HepG2 (cell line): ENCODE measurements at regions not wholly inside any gene's neighbourhood (a gene's known extent, or its start where the extent isn't known, plus 50 kb on each side); places are given as distances from the start of the nearest gene placed in this dataset.

Experiments
- ISL2 ChIP-seq: sonication (generic); formaldehyde crosslinking; IDR thresholded peaks from 2 replicates; pipeline ENCODE4 v1.5.0; 2020; ENCODE audit warnings: missing genetic modification reagents
- KLF11 ChIP-seq: IDR thresholded peaks from 2 replicates; pipeline ENCODE4 v1.6.1; 2016; ENCODE audit warnings: missing compliant biosample characterization
- MEIS2 ChIP-seq: sonication (generic); formaldehyde crosslinking; IDR thresholded peaks from 2 replicates; pipeline ENCODE4 v1.9.0; 2021; ENCODE audit warnings: mild to moderate bottlenecking, missing genetic modification reagents
- NCOA5 ChIP-seq: sonication (generic); formaldehyde crosslinking; IDR thresholded peaks from 2 replicates; pipeline ENCODE4 v1.4.0; 2020; ENCODE audit warnings: missing genetic modification reagents
- NFE2 ChIP-seq: sonication (generic); formaldehyde crosslinking; IDR thresholded peaks from 2 replicates; pipeline ENCODE4 v1.4.0; 2020; ENCODE audit warnings: missing genetic modification reagents
- RELA ChIP-seq: sonication (generic); formaldehyde crosslinking; IDR thresholded peaks from 2 replicates; pipeline ENCODE4 v1.4.0; 2020; ENCODE audit warnings: missing genetic modification reagents
- RFX1 ChIP-seq: fragments of 450-650 bp; IDR thresholded peaks from 2 replicates; pipeline ENCODE4 v1.6.1; 2017
- SUZ12 ChIP-seq: fragments of 150-350 bp; IDR thresholded peaks from 2 replicates; pipeline ENCODE4 v1.6.1; 2014; ENCODE audit warnings: low read depth, low read length
- YEATS2 ChIP-seq: sonication (generic); formaldehyde crosslinking; IDR thresholded peaks from 2 replicates; pipeline ENCODE4 v1.4.0; 2020; ENCODE audit warnings: missing genetic modification reagents, borderline replicate concordance
- ZMAT5 ChIP-seq: sonication (generic); formaldehyde crosslinking; IDR thresholded peaks from 2 replicates; pipeline ENCODE4 v1.5.0; 2020; ENCODE audit warnings: mild to moderate bottlenecking, low read depth, missing genetic modification reagents, borderline replicate concordance
- ZNF768 ChIP-seq: sonication (generic); formaldehyde crosslinking; IDR thresholded peaks from 2 replicates; pipeline ENCODE4 v1.4.0; 2020; ENCODE audit warnings: missing genetic modification reagents
- TF ChIP-seq, protein P1 (sequence below): sonication (generic); formaldehyde crosslinking; IDR thresholded peaks from 2 replicates; pipeline ENCODE4 v1.4.0; 2020; ENCODE audit warnings: missing genetic modification reagents
- TF ChIP-seq, protein P2 (sequence below): sonication (generic); formaldehyde crosslinking; conservative IDR thresholded peaks from 2 replicates; pipeline ENCODE4 v1.4.0; 2020; ENCODE audit warnings: missing genetic modification reagents

DNA sequence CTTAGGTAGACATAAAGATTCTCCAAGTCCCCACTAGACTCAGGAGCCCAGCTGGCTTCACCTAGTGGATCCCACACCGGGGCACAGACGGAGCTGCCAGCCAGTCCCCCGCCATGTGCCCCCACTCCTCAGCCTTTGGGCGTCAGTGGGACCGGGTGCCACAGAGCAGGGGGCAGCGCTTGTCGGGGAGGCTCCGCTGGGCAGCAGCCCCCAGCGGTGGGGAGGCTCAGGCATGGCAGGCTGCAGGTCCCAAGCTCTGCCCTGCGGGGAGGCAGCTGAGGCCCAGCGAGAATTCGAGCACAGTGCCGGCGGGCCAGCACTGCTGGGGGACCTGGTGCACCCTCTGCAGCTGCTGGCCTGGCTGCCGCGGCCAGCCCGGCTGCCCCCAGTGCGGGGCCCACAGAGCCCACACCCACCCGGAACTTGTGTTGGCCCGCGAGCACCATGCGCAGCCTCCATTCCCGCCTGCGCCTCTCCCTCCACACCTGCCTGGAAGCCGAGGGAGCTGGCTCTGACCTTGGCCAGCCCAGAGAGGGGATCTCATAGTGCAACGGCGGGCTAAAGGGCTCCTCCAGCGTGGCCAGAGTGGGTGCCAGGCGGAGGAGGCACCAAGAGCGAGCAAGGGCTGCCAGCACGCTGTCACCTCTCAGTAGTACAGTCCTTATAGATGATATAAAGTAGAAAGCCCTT, 390.7 kb downstream of the PLK2 start (continued):
- TF ChIP-seq, protein P1, sequence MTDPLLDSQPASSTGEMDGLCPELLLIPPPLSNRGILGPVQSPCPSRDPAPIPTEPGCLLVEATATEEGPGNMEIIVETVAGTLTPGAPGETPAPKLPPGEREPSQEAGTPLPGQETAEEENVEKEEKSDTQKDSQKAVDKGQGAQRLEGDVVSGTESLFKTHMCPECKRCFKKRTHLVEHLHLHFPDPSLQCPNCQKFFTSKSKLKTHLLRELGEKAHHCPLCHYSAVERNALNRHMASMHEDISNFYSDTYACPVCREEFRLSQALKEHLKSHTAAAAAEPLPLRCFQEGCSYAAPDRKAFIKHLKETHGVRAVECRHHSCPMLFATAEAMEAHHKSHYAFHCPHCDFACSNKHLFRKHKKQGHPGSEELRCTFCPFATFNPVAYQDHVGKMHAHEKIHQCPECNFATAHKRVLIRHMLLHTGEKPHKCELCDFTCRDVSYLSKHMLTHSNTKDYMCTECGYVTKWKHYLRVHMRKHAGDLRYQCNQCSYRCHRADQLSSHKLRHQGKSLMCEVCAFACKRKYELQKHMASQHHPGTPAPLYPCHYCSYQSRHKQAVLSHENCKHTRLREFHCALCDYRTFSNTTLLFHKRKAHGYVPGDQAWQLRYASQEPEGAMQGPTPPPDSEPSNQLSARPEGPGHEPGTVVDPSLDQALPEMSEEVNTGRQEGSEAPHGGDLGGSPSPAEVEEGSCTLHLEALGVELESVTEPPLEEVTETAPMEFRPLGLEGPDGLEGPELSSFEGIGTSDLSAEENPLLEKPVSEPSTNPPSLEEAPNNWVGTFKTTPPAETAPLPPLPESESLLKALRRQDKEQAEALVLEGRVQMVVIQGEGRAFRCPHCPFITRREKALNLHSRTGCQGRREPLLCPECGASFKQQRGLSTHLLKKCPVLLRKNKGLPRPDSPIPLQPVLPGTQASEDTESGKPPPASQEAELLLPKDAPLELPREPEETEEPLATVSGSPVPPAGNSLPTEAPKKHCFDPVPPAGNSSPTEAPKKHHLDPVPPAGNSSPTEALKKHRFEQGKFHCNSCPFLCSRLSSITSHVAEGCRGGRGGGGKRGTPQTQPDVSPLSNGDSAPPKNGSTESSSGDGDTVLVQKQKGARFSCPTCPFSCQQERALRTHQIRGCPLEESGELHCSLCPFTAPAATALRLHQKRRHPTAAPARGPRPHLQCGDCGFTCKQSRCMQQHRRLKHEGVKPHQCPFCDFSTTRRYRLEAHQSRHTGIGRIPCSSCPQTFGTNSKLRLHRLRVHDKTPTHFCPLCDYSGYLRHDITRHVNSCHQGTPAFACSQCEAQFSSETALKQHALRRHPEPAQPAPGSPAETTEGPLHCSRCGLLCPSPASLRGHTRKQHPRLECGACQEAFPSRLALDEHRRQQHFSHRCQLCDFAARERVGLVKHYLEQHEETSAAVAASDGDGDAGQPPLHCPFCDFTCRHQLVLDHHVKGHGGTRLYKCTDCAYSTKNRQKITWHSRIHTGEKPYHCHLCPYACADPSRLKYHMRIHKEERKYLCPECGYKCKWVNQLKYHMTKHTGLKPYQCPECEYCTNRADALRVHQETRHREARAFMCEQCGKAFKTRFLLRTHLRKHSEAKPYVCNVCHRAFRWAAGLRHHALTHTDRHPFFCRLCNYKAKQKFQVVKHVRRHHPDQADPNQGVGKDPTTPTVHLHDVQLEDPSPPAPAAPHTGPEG (CRISPR knock-in tag) = no peak
- TF ChIP-seq KLF11 (no peak), ISL2 (CRISPR knock-in tag) (no peak), RFX1 (no peak), YEATS2 (CRISPR knock-in tag) (no peak), SUZ12 (no peak), NCOA5 (CRISPR knock-in tag) (no peak), RELA (CRISPR knock-in tag) (no peak), ZMAT5 (CRISPR knock-in tag) (no peak), NFE2 (no peak), MEIS2 (CRISPR knock-in tag) (no peak), ZNF768 (no peak)
- TF ChIP-seq, protein P2, sequence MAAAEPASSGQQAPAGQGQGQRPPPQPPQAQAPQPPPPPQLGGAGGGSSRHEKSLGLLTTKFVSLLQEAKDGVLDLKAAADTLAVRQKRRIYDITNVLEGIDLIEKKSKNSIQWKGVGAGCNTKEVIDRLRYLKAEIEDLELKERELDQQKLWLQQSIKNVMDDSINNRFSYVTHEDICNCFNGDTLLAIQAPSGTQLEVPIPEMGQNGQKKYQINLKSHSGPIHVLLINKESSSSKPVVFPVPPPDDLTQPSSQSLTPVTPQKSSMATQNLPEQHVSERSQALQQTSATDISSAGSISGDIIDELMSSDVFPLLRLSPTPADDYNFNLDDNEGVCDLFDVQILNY (CRISPR knock-in tag) = no peak
- TF ChIP-seq, all 625 proteins: peak for 0
